GM04503 (cell line): ENCODE measurements at regions not wholly inside any gene's neighbourhood (a gene's known extent, or its start where the extent isn't known, plus 50 kb on each side); places are given as distances from the start of the nearest gene placed in this dataset.

ENCODE experiments used
- DNase-seq: peaks from one replicate; pipeline ENCODE4 v3.0.0-alpha.2; 2012; ENCODE audit warnings: low read depth

DNA sequence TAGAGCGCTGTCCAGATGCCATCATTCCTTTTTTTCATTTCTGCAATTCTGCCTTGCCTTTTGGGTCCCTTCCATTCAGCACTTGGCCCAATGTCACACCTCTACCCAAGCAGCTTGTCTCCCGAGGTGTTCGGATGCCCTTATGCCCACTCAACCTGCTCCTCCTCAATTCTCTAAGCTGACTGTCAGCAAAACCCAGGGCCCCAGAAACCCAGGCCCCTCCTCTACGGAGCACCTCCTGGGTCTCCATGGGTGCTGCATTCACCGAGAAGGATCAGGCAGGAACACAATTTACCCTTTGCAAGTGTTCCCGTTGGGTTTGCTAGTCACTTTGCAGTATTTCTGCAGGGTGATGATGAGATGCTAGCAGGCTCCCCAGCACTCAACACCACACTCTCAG, 86.7 kb upstream of the RAB6C start:
- no peak for DNase-seq

DNA sequence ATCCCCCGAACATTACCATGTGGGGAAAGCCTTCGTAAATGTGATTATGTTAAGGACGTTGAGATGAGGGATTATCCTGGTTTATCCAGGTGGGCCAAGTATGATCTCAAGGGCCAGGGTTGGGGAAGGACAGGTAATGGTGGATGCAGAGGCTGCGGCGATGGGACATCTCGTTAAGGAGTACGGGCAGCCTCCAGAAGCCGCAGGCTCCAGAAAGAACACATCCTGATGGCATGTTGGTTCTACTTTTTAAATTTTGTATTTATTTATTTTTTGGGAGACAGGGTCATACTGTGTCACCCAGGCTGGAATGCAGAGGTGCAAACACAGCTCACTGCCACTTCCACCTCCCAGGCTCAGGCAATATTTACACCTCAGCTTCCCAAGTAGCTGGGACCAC, 86.2 kb upstream of the RAB6C start:
- DNase-seq, result no peak

DNA sequence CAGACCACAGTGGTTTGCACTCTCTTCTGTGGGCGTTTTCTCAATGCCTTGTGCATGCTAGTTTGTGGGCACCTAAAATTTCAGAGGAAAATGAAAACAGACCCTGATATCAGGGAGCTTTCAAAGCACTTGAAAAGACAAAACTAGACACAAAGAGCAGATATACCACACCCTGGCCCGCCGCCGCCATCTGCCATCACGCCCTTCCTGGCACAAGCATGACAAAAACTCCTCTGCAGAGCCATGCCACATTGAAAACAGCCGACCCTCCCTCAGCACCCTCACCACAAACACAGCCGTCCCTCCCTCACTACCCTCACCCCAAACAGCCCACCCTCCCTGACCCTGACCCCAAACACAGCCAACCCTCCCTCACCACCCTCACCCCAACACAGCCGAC, 84.8 kb upstream of the RAB6C start:
- DNase-seq, result no peak

DNA sequence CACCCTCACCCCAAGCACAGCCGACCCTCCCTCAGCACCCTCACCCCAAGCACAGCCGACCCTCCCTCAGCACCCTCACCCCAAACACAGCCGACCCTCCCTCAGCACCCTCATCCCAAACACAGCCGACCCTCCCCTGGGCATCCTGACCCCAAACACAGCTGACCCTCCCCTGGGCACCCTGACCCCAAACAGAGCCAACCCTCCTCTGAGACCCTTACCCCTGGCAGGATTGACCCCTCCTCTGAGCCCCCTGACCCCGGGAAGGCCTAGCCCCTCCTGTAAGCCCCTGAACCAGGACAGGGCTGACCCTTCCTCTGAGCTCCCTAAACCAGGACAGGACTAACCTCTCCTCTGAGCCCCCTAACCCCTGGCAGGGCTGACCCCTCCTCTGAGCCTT, 84.4 kb upstream of the RAB6C start:
- DNase-seq, result no peak

DNA sequence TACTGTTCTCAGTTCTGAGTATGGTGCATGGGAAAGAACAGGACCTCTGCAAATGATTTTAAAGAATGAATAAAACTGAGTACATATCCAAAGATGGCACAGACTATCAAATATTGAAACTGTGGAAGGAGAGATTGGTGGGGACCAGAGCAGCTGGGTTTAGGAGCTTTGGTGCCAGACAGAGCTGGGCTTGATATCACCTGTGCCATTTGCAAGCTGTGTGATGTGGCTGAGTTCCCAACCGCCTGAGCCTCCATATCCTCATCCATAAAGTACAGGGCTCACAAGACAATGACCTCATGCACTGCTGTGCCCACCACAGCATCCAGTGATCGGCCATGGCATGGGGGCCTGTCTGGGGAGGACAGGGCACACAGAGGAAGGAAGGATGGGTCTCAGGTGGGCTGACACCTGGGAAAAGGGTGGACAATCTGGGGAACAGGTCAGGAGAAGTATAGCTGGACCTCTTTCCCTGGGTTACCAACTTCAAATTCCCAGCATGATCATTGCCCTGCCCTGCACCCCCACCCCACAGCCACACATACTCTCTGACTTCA, 83.9 kb upstream of the RAB6C start:
- no peak for DNase-seq

DNA sequence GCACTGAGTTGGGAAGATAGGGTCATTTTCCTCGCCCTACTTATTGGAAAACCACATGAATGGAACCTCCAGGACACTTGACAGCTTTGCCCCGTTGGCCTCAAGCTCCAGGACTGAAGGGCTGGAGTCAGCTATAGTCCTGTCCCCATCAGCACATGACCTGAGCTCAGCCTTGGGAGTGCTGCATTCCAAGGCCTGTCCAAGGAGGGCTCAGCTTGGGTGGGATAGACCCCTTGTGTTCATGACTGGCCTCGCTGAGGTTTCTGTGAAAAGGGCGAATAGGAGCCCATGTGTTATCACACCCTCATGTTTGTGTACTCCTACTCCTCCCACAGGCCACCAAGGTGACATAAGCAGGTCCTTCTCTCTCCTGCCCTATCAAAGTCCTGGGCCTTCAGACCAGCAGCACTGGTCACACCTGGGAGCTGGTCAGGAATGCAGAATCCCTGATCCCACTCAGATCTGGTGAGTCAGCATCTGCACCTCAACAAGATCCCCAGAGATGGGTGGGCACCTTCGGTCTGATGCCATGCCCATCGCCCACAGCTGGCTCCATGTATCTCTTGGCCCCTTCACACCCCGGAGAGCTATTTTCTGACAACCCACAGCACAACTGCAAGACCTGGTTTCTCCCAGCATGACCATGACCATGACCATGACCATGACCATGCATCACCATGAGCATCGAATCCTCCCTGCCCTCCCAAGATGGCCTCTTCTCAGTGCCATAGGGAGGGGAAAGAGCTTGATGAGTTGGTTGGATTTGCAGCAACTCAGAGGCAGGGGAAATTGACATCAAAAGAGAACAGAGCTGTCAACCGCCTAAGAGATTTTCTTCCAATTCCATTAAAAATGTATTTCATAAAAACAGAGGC, 83.0 kb upstream of the RAB6C start:
- no peak for DNase-seq

DNA sequence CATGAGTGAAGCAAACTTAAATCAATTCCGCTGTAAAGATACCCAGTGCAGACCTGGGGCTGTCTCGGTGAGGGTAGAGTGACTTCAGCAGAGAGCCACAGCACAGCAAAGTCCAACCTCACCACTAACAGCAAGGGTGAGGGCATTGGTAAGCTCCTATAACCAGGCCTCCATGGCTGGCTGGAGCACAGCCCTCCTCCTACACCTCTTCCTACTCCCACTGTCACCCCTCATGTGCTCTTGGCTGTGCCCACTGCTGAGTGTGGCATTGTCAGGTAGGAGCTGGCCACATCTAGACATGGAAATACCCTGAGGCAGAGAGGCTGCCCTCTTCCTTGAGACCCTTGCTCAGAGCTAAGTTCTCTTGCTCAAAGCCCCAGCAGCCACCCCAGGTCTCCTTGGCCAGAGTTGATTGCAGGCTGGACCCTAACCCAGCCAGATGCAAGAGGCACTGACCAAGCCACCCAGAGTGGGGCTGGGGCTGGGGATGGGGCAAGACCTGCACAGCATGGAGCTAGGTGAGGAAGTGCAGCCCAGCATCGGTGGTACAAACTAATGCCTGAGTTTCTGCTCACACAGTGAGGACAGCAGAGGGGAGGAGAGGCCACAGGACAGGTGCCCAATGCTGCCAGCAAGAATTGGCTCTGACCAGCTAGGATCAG, 77.6 kb upstream of the RAB6C start:
- DNase-seq, result no peak

DNA sequence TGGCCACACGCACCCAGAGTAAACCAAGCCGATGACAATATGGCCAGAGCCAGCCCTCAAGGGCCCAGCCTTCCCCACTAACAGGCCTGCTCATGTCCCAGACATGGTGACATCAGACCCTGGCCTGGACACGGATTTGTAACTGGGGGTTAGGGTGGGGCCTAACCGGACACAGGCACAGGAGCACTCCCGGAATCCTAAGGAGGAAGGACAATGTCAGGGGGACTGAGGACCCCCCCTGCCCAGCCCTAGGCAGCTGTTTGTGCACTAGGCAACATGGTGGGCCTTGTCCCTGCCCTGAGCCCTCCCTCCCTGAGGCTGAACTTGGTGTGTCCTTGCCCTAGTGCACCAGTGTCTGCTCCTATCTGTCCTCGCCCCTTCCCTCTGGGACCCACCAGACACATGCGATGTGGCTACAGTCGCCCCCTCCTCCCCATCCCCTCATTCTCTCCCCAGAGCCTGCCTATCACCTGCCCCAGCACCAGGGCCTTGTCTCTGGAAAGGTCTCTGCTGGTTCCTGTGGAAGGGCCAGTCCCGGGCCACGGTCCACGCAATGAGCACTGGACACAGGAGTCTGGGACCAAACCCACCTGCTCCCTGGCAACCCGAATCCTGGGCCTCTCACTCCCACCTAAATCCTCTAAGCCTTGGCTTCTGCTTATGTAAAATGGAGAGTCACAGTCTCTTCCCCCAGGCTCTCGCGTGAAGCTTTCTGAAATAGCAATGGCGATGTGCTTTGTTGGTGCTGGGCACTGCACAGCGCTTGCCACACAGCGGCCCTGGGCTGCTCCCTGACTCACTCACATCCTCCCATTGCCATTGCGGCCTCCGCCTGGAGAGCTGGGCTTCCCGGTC, 76.5 kb upstream of the RAB6C start:
- DNase-seq, result no peak

DNA sequence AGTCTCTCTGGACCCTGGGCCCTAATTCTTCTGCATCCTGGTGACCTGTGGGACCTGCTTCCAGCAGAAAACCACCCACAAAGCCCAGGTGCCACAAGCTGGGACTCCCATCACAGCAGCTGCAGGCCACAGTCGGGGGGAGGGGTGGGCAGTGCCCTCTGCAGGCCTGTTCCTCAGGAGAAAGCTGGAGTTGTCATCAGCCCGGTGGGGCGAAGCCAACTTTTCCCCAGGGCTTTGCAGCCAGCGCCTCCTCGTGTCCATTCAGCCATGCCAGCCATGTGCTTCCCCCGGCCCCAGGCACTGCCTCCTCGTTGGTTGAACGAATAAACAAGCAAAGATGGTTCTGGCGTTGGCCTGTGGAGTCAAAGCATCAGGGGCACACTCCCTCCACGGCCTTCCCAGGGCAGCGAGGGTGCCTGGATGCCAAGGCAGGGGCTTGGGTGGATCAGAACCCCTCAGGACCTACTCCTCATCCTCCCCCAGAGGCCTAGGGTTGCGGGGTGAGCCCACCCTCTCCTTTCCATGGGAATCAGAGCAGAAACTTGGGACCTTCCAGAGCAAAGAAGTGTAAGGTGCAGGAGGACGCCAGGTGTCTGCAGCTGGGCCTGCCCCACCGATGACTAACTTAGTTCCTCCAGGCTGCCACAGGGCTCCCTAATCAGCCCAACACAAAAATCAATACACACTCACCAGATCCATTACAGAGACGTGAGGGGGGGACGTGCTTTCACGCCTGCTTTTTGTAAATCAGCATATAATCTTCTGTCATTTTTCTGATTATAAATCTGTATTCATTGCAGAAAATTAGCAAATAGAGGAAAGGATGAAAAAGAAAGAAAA, 75.7 kb upstream of the RAB6C start:
- no peak for DNase-seq

DNA sequence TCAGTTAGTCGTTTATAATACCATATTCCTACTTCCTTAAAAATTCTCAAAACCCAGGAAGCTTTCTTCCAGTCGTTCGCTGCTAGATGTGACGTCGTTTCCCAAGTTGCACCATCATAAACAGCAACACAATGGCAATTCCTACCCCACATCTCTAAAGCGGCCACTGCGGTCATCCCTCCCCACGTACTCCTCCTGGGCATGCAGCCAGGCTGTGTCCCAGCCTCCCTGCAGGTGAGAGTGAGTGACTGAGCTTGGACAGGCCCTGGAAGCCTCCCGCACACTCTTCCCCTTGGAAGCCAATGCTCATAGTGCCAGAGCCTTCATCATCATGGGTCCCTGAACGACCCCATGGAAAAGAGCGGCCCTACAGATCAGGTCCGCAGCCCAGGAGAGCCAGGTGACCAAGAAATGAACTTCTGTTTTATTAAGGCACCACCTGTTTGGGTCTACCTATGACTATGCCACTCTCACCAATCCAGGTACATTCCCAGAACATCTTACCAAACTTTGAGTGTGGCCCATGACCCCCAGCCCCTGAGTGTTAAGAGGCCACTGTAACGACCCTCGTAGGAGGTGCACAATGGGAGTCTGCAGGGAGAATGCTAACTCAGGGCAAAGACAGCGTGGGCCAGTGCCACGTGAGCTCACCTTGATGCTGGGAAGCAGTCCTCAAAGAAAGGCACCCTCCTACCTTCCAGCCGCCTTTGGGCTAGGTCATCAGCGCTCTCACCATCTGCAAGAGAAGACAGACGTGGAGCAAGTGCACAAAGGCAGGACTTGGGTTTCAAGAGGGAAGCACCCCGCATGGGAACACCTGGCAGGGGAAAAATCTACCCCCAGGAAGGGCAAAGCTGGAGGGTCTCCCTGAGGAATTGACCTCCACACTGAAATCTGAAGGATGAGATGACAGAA, 74.7 kb upstream of the RAB6C start:
- DNase-seq, result no peak

DNA sequence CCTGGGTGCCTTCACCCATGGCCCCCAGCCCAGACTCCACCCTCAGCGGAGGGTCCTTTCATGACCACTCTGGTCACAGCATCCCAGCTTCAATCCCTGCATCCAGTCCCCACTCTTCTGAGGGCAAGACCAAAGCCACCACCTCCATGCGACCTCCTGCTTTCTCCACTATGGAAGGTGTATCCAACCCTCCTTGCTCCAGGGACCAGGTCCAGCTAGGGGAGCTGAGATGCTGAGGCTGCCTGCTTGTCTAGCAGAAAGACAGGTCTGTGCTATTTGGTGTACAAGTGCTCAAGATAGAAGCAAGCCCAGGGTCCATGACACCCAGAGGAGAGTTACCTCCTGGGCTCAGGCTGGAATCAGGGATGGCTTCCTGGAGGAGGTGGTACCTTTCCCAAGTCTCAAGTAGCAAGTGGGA, 73.8 kb upstream of the RAB6C start:
- DNase-seq, result no peak

DNA sequence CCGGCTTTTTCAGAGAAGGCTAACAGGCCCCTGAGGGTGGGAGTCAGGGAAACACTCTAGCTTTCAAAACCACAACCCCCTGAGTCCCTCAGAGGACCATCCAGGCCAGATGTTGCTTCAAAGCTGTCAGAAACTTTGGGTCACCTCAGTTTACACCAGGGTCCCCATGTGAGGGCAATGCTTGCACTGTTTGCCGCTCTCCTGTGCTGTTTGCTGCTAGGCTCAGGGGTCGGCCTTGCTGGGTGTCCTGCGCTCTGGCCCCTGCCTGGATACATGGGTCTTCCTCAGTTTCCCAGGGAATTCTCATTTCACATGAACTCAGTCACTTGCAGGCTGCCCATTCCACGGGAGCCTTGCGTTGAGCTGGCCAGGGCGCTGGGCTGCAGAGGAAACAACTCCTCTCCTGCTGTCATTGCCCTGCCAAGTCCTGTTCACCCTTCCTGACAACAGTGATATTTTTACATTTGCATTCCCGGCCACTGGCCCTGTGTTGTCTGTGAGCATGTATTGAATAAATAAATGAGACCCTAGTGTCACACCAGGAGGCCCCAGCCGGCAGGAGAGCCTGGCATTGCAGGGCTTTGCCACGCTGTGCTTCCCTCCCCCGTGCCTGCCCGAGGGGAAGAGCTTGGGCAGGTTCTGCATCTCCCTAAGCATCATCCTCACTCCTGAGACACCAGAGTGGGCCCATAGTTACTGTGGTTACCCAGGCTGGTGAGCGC, 73.2 kb upstream of the RAB6C start:
- DNase-seq, result no peak

DNA sequence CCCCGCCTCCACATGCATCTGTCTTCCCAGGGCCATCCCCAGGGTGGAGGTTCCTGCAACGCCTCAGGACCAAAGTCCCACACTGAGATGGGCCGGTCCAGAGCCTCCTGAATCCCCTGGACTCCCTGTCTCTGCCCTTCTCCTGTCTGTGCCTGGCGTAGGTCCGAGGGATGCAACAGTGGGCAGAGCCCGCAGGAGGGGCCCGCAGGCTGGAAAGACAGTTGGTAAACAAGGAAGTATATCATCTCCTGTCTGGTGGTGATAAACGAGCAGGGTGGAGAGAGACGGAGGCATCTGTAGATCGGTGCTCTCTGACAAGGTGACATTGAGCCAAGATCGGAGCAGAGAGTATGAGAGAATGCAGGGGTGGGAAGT, 72.6 kb upstream of the RAB6C start:
- no peak for DNase-seq

DNA sequence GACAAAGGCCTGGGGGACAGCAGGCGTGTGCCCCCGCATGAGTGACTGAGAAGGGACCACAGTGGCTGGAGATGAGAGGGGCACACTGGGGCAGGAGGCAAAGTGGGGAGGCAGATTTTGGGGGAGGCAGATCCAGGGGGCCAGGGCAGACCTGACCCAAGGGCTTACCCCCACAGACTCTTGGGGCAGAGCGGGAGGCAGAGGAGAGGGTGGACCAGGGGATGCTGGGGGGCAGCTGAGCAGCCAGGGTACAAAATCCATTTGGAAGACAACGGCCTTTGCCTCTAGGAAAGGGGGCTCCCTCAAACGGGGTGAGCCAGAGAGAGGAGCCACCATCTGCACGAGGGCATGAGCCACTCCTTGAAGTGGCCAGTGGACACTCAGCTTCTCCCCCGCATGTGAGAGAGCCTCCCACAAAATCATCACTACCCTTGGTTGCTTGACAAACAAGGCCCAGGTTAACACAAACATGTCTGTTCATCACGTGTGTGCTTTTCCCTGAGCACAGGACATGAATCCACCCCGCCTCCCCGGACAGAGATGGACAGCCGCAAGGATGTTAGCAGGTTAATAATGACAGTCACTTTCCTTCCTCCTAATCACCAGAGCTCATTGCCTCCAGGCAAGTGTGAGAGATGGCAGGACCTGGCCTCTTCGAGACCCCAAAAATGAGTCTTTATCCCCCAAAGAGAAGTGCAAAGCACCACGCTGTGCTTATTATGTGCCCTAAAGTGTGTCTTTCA, 72.0 kb upstream of the RAB6C start:
- no peak for DNase-seq

DNA sequence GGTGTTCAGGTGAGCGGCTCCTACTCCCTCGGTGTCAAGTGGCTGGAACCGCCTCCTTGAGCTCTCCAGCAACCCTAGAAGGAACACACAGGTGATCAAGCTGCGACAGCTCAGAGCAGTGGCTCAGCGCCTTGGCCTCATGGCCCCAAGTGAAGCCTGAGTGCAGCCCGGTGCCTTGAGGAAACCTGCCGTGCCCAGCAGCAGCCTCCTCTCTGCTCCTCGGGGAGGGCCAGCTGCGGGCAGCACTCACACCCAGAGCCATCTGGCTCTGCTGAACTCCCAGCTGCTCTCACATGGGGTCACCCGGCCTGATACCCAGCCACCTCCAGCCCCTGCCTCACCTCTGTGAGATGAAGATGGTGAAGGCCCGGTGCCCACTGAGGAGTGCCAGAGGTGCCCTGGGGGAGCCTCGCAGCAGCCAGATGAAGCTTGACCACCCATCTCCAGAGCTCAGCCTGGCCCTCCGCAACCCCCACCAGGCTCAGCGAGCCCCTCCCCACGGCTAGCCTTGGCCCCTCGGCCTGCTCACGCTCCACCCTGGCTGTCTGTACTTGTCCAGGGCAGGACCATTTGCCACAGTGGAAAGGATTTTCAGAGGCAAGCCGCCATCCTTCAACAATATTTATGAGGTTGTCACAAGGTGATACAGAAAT, 70.6 kb upstream of the RAB6C start:
- no peak for DNase-seq

DNA sequence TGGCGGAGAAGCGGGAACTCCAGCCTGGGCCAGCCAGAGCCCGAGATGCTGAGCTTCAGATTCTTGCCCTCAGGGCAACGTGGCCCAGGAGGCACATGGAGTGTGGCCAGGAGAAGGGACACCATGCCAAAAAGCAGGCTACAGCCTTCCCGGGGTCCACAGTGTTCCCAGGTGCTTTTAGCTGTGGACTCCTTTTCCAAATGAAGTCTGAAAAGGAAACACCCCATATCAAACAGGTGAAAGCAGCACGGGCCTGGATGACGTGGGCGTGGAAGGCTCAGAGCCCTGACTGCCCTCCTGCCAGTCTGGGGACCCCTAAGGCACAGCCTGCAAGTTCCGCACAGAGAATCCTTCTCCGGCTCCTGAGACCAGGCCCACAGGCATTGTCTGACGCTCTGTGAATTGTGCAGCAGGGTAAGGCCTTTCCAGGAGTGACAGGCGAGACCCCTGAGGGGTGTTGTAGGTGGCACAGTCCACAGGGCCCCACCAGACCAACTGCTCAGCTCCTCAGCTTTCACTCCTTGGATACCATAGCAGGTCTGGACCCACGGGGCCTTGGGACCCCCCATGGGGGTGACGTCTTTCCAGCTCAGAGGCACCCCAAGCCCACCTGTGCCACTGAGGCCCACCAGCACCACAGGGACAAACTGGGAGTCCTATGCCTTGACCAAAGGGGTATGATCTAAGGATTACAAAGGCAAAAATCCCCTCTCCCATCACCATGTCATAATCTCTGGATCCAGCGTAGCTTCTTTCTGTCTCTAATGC, 69.6 kb upstream of the RAB6C start:
- no peak for DNase-seq

DNA sequence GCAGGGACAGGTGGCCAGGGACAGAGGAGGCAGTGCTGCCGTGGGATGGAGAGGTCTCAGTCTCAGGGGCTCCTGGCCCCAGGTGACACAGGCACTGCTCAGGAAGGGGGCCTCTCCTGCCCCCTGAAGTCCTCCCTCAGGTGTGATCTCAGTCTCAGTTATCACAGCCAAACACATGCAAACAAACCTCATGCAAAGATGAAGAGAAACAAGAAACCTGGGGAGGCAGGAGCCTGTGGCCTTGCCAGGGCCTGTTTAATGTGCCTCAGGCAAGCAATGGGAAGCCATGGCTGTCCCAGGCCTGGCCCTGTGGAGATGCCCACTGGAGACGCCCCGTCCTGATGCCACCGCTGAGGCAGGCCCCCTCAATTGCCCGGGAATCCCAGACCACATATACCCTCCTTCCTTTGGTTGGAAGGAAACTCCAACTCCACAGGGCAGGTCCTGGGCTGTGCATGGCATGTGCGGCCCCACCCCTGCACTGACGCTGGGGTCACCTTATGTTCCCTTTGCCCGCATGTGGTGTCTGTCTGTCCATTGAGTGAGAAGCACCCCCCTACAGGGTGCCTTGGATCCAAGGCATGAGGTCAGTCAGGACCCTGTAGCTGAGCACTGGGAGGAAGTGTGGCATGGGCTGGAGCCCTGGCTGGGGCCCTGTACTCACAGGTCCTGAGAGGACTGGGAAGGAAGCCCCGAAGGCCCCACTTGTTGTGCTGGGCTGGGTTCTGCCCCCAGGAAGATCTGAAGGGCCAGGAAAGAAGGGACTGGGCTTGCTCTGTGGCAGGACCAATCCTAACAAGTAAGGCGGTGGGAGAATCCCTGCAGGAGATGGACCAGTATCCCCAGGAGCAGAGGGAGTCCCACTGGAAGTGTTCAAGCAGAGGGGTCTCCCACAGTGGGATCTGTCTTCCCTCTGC, 68.8 kb upstream of the RAB6C start:
- DNase-seq, result no peak
